Endothelial cell of umbilical vein (primary cell): ENCODE measurements at regions not wholly inside any gene's neighbourhood (a gene's known extent, or its start where the extent isn't known, plus 50 kb on each side); places are given as distances from the start of the nearest gene placed in this dataset.

Experiments used
- CTCF ChIP-seq, 2 donors: IDR thresholded peaks; 1 replicate in 1 of 2; 2 replicates in 1 of 2; pipeline ENCODE4 v1.5.1; 2011; ENCODE audit warnings: low read length in 2 of 2, mild to moderate bottlenecking in 2 of 2, moderate library complexity in 2 of 2, control low read depth in 1 of 2, inconsistent platforms in 1 of 2, low read depth in 1 of 2; ENCODE audit not compliant: insufficient read depth in 1 of 2; ENCODE audit errors: extremely low read depth in 1 of 2
- EZH2 ChIP-seq: IDR thresholded peaks from 2 replicates; pipeline ENCODE4 v1.6.1; 2012; ENCODE audit warnings: borderline replicate concordance, low read depth, mild to moderate bottlenecking, moderate library complexity, low read length, inconsistent platforms; ENCODE audit not compliant: severe bottlenecking
- FOS ChIP-seq: IDR thresholded peaks from 2 replicates; pipeline ENCODE4 v1.6.1; 2011; ENCODE audit warnings: mild to moderate bottlenecking, low read length, moderate library complexity, borderline replicate concordance; ENCODE audit not compliant: insufficient read depth
- GATA2 ChIP-seq: IDR thresholded peaks from 2 replicates; pipeline ENCODE4 v1.7.0; 2011; ENCODE audit warnings: low read depth, mild to moderate bottlenecking, moderate library complexity, mixed read lengths, low read length; ENCODE audit not compliant: insufficient read length, insufficient read depth
- JUN ChIP-seq: IDR thresholded peaks from 2 replicates; pipeline ENCODE4 v1.6.1; 2011; ENCODE audit warnings: borderline replicate concordance, low read depth; ENCODE audit not compliant: insufficient read length, insufficient read depth
- MAX ChIP-seq: IDR thresholded peaks from 2 replicates; pipeline ENCODE4 v1.6.1; 2011; ENCODE audit not compliant: insufficient read depth, insufficient read length
- MYC ChIP-seq: IDR thresholded peaks from one replicate; pipeline ENCODE4 v1.6.1; 2011; ENCODE audit warnings: mild to moderate bottlenecking, low read depth, low read length
- POLR2A ChIP-seq: IDR thresholded peaks from 2 replicates; pipeline ENCODE4 v1.6.1; 2012; ENCODE audit warnings: low read depth, mild to moderate bottlenecking, control low read depth, low read length
- POLR2AphosphoS5 ChIP-seq: IDR thresholded peaks from 2 replicates; pipeline ENCODE4 v1.6.1; 2012; ENCODE audit warnings: low read depth, mild to moderate bottlenecking, control low read depth, low read length, moderate library complexity; ENCODE audit not compliant: insufficient read depth

- no peak for TF ChIP-seq CTCF (IDR thresholded peaks at IDR 0.05; ENCODE audit: extremely low read depth in 1 of 2, insufficient read depth in 1 of 2, low read depth in 1 of 2, low read length in 2 of 2)
- no peak for TF ChIP-seq MAX
- TF ChIP-seq POLR2A = no peak
- peak; percentile 40 for TF ChIP-seq FOS
- TF ChIP-seq POLR2AphosphoS5 = no peak
- no peak for TF ChIP-seq MYC
- TF ChIP-seq GATA2 = peak; percentile 38
- TF ChIP-seq EZH2 = no peak
- no peak for TF ChIP-seq JUN
These were observed 166.9 kb downstream of the DLEU7 start for GRCh38 chr13:50676602-50677001.
